A172 (cell line): ENCODE measurements at regions not wholly inside any gene's neighbourhood (a gene's known extent, or its start where the extent isn't known, plus 50 kb on each side); places are given as distances from the start of the nearest gene placed in this dataset.
"Not testable (repeated sequence)": the region's sequence is repeated elsewhere in the genome, so short reads cannot be mapped to it uniquely, and the experiment has no call there.

Experiments used
- DNase-seq: peaks from one replicate; pipeline ENCODE4 v3.0.0-alpha.2; 2015; ENCODE audit warnings: low spot score

DNA sequence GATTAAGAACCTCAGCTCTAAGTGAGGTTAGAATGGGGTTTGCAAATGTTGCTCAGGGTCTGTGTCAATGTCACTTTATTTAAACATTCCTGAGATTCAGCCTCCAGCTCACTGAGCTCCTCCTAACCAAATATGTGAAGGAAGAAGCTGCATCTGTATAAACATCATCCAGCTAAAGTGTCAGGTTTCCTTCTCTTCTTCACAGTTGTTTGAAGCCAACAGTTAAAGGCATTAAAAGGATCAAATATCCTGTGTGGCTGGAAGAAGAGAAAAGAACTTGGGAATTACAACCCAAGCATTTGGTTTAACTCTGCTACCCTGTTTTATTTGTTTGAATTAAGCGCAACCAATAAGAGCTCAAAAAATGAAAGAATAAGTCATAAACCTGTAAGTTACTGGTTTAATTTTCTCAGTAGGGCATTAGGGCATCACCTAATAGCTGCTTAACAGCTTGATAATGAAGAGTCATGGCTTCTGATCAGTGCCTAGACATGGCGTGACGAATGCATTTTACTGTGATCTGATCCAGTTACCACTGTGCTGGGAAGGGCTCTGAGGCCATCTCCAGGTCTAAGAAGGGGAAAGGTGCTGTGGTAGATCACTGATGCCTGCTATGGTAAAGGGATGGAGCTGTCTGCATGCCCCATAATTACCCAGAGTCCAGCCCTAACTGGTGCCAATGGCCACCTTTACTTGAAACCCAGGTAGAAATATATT is 165.7 kb upstream of the TSC22D2 start:
- no peak for DNase-seq

DNA sequence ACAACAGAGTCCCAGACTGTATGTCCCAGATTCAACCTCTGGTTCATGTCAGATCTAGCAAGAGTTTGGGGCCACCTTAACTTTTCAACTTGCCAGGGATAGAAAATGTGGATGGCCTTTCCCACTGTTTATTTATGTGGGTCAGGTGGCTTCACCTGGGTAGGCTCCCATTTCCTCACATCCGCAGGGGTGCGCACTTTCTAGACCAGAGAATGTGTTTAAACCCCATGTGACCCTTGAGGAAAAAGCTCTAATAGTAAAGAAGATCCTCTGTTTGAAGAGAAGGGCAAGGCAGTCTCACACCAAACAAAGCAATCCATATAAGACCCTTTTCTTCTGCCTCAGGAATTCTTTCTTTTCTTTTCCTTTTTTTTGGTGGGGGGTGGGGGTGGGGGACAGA is 167.2 kb upstream of the TSC22D2 start:
- DNase-seq: no peak

DNA sequence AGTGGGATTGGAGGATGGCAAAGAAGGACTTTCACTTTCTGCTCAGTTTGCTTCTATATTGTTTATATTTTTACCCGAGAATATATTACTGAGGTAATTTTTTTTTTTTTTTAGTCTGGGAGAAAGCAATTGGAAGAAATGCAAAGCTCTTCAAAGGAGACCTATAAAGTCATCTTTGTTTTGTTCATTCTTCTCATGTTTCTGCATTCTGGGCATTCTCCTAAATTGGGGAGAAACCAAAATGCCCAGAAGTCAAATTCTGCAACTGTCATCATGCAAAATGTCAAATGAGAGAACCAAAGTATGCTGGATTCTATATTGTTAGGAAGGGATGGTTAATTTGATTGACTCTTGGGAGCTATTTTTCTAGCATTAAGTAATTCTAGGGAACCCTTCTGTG is 168.3 kb upstream of the TSC22D2 start:
- no peak for DNase-seq

GRCh38 chr3:150238995-150239619 is 169.0 kb upstream of the TSC22D2 start:
- DNase-seq: peak; percentile 40

DNA sequence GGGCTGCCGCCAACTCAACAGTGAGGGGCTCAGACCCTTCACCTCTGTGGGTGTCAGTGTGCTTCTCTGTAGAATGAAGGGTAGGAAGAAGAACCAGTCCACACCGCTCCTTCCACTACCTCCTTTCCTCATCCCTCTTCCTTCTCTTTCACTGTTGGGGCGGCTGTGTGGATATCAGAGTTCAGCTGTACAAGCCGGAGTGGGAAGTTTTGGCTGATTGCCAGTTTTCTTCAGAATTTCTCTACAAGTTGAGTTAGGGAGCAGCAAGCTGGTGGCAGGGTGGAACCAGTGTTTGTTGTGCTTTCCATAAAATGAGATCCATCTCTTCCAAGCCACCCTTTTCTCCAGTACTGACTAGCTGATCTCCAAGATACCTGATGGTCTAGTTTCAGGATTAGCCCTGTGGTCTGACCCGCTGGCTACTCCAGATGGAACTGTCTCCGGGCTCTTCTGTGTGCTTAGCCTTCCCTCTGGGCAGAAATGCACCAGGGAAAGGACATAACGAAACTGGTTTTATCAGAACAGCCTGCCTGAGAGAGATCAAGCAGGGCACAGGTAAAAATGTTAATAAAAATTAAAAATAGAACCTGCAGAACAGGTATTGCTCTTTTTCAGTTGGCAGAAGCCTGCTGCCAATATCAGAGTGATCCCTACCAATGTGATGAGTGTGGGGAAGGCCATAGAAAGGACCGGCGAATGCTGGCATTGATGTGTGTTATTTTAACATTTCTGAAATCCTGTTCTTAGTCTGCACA is 169.9 kb upstream of the TSC22D2 start:
- DNase-seq: no peak

GRCh38 chr3:150237490-150237889 is 170.6 kb upstream of the TSC22D2 start:
- DNase-seq: peak; percentile 95

GRCh38 chr3:150236316-150237082 is 171.6 kb upstream of the TSC22D2 start:
- DNase-seq: peak; percentile 80

GRCh38 chr3:150235799-150236198 is 172.3 kb upstream of the TSC22D2 start:
- DNase-seq: peak; percentile 81

GRCh38 chr3:150232992-150233451 is 175.1 kb upstream of the TSC22D2 start:
- DNase-seq: no peak

GRCh38 chr3:150230037-150230436 is 178.1 kb upstream of the TSC22D2 start:
- no peak for DNase-seq

- DNase-seq: not testable (repeated sequence)
Measured at GRCh38 chr3:150228626-150229025, 179.5 kb upstream of the TSC22D2 start.

DNA sequence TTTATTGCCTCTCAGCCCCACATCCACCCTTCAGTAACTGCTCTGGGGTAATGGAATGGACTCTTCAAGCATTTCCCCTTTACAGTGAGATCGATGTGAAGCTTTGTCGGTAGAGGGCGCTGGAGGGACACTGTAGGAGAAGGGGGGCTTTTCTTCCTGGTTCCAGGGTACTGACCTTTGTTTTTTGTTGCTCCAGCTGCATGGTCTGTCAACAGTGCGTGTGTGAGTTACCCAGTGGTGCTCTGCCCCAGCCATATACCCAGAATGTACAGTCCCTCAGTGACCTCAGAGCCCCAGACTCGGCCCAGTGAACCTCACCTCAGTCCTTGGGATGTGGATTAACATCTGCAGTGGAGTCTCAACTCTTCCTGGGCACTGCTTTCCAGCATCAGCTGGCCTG is 180.3 kb upstream of the TSC22D2 start:
- DNase-seq: peak; percentile 69

DNA sequence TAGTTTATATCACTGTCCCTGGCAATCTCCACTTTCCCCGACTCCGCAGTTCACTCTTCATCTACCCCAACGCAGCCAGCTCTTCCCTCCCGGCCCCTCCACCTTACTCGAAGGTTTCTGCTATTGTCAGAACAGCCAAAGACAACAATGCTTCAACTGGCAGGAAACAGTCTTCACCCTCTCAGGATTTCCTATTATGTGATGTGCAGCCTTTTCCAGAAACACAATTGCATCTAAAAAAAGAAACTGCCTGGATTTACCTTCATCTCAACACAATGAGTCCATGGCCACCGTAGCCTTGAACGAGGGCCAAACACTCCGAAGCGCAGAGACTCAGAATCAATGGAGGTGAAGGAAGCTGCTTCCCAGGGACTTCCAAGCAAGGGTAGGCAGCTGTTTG is 182.1 kb upstream of the TSC22D2 start:
- no peak for DNase-seq

DNA sequence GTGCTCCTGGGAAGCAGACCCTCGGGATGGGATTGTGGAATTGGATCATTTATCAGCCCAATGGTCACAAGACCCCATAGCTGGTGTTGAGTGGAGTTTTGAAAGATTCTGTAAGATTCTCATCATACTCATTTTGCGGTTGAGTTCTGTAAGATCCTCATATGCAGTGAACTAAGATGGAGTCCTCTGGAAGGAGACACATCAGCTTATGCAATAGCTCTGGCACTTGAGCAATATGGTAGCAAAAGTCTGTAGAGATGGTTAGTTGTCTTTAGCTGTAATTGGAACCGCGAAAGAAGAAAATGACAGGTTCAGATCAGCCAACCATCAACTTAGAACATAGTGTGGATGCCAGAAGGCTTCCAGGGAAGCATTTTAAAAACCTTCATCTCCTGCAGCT is 184.5 kb upstream of the TSC22D2 start:
- no peak for DNase-seq

DNA sequence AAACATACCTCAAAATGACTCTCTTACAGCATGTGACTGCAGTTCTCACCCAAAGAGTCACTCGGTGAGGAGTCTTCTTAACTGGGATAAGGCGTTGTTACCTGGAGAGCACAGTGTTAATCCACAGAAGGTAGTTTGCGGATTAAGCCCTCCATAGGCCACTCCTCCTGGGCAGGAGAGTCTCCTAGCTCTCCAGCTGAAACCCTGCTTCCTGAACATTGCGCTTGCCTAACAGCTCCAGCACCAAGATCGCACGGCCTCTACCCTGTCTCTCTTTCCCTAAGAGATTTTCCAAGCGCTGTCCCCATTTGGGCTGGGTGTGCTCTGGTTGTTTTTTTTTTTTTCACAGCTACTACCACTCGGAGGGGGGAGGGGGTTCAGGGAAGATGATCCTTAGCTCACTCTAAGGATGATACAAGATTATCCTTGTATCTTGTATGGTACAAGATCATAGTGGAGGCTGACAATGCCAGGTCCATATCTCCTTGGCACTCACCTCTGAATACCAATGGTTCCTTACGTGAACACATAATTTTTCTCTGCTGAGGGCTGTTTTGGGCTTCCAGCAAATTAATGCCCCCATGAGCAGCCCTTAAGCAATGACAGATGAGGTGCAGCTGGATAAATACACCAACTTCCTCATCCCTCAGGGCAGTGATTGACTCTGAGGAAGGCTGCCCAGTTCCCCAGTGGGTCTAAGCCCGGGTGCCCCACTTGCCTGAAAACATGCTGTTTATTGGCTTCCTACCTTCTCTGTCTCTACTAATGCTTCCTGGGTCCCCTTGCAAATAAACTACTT is 185.2 kb upstream of the TSC22D2 start:
- no peak for DNase-seq

GRCh38 chr3:150221904-150222523 is 186.1 kb upstream of the TSC22D2 start:
- DNase-seq: no peak

DNA sequence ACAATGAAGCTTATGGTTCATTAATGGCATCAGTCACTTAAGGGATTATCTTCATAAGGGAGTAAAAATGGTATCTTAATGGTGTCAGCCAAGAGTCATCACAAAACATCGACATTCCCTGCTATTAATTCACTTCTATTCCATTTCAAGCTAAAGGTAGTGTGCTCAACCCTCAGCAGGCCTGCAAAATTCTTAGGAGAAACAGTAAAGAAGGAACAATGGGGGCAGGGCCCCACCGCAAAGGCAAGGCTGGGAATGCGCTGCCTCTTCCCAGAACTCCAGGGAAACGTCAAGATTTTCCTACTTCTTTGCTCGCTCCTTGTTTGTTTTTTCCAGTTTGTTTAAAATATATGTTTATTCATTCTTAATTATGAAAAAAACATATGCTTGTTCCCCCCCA is 187.3 kb upstream of the TSC22D2 start:
- DNase-seq: no peak

DNA sequence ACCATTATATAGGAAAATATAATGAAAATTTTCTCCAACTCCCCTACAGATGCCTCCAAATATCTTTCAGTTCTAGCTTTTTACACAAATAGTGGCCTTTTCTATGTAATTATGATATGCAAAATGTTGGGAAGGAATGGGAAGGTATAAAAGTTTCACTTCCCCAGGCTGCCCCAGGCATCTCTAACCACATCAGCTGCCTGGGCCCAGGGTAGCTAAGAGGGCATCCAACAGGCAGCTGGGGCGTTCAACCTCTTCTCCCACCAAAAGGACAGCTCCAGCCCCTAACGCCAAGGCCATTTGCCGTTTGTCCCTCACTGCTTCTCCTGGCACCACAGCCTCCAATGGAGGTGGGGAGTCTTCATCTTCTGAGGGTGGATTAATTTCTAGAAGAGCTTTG is 188.1 kb upstream of the TSC22D2 start:
- DNase-seq: no peak

- DNase-seq: no peak
Measured at GRCh38 chr3:150218841-150219240, 189.3 kb upstream of the TSC22D2 start.

DNA sequence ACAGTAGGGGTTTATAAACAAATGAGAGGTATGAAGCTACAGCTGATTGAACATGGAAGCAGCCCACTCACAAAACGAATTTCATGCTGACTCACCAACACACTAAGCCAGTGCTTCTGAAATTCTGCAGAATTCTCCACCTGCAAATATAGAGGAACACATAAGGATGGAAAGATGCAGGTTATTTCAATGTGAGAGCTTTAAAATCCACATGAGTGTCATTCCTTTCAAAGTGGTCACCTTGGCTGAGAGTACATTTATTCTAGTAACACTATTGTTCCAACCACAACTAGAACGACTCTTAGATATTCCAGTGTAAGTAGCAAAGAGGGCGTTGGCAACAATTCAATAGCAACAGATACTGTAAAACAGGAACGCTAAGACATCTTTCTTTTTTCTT is 189.9 kb upstream of the TSC22D2 start:
- no peak for DNase-seq

DNA sequence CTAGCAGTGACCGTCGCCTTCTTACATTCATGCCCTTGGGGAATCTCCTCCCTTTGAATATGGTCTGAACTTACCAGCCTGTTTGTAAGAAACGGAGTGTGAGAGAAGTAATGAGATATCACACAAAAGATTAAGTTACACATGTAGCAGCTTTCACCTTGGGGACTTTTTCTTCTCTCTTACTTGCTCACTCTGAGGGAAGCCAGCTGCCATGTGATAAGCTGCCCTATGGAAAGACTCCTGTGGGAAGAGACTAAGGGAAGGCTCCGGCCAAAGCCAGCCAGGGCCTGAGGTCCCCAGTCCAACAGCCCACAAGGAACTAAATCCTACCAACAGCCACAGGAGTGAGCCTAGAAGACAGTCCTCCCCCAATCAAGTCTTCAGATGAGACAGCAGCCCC is 190.4 kb upstream of the TSC22D2 start:
- no peak for DNase-seq
